Type B pancreatic cell (in vitro differentiated cells): ENCODE measurements at regions not wholly inside any gene's neighbourhood (a gene's known extent, or its start where the extent isn't known, plus 50 kb on each side); places are given as distances from the start of the nearest gene placed in this dataset.
"Not testable (repeated sequence)": the region's sequence is repeated elsewhere in the genome, so short reads cannot be mapped to it uniquely, and the experiment has no call there.

Experiments
- DNase-seq: peaks from one replicate; pipeline ENCODE4 v3.0.0; 2021; ENCODE audit warnings: mixed read lengths; ENCODE audit not compliant: unreplicated experiment; ENCODE audit errors: extremely low spot score
- H3K27ac Mint-ChIP-seq: 2 replicates; pipeline ENCODE4 v1.8.0; 2021; ENCODE audit warnings: mild to moderate bottlenecking, mixed read lengths
- H3K27me3 Mint-ChIP-seq: 2 replicates; pipeline ENCODE4 v1.8.0; 2021; ENCODE audit warnings: mixed read lengths
- H3K36me3 Mint-ChIP-seq: 2 replicates; pipeline ENCODE4 v1.8.0; 2021; ENCODE audit warnings: mixed read lengths
- H3K4me1 Mint-ChIP-seq: one replicate; pipeline ENCODE4 v1.8.0; 2021; ENCODE audit warnings: mixed read lengths; ENCODE audit not compliant: unreplicated experiment
- H3K4me3 Mint-ChIP-seq: 2 replicates; pipeline ENCODE4 v1.8.0; 2021; ENCODE audit warnings: mild to moderate bottlenecking, mixed read lengths
- H3K9me3 Mint-ChIP-seq: 2 replicates; pipeline ENCODE4 v1.8.0; 2021; ENCODE audit warnings: mixed read lengths
- TF ChIP-seq, protein P1 (sequence below): fragments of 200-600 bp; sonication (generic); conservative IDR thresholded peaks from 2 replicates; pipeline ENCODE4 v1.5.0; 2021; ENCODE audit warnings: antibody characterized with exemption, mild to moderate bottlenecking

DNA sequence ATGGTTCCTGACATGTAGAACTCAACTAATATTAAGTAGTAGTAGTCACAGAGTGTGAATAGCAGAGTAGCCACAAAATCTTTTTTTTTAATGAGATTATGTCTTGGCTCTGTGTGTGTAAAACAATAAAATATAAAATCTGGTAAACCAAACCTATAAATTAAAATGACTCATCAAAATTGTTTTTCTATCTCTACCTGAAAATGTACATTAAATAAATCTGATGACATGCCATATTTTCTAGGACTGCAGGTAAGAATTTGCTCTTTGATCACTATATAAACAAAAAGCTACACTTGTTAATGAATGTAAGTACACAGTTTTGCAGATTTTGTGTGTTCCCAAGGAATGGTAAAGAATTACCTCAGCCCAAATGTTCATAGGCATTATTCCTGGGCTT, 1231.5 kb downstream of the JRKL start:
- Mint-ChIP-seq H3K4me1 (no peaks in the 10 kb centered on the region), H3K36me3 (no peaks in the 10 kb centered on the region), H3K4me3 (no peak overlapping the region), H3K27me3 (no peaks in the 10 kb centered on the region), H3K9me3 (peaks cover 5% of the 10 kb centered on the region), H3K27ac (no peak overlapping the region)
- TF ChIP-seq, protein P1, sequence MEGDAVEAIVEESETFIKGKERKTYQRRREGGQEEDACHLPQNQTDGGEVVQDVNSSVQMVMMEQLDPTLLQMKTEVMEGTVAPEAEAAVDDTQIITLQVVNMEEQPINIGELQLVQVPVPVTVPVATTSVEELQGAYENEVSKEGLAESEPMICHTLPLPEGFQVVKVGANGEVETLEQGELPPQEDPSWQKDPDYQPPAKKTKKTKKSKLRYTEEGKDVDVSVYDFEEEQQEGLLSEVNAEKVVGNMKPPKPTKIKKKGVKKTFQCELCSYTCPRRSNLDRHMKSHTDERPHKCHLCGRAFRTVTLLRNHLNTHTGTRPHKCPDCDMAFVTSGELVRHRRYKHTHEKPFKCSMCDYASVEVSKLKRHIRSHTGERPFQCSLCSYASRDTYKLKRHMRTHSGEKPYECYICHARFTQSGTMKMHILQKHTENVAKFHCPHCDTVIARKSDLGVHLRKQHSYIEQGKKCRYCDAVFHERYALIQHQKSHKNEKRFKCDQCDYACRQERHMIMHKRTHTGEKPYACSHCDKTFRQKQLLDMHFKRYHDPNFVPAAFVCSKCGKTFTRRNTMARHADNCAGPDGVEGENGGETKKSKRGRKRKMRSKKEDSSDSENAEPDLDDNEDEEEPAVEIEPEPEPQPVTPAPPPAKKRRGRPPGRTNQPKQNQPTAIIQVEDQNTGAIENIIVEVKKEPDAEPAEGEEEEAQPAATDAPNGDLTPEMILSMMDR = no peak
- DNase-seq = no peak

DNA sequence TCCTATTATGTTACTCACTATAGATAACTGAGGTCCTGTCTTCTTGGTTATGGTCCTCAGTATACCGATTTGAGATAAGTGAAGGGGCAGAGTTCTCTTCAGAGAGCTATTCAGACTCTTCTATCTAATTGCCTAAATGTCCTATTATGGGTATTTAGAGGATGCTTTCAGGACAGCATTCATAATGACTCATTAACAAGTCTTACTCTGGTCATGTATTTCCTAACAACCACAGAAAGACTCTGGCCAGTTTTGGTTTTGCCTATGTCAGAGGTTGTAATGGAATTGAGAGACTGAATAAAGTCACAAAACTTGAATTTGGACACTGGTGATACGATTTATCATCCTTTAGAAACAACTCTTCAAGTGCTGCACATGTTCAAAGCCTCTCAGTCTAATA, 1233.0 kb downstream of the JRKL start:
- Mint-ChIP-seq H3K4me1 (no peaks in the 10 kb centered on the region), H3K27me3 (no peaks in the 10 kb centered on the region), H3K4me3 (no peak overlapping the region), H3K27ac (no peak overlapping the region), H3K9me3 (no peaks in the 10 kb centered on the region), H3K36me3 (no peaks in the 10 kb centered on the region)
- TF ChIP-seq, protein P1 = no peak
- DNase-seq = no peak

DNA sequence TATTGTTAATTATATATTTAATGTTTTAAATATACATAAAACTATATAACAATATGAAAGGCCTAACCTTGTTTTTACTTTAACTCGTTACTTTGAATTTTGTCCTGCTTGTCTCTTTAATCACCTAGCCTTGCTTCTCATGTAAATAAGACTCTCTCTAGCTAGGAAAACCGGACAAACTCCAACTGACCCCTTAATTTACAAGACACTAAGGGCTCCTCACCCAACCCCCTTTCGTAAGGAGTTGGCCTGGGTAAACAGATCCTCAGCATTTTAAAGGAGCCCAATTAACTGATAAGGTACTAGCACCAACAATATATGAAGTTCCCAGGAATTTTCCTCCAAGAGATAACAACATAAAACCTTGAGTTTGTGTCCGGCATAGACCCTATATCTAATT, 1246.9 kb downstream of the JRKL start:
- H3K4me1 Mint-ChIP-seq, H3K4me3 Mint-ChIP-seq, H3K27ac Mint-ChIP-seq: not testable (repeated sequence)

GRCh38 chr11:97637701-97638100, 1247.9 kb downstream of the JRKL start:
- Mint-ChIP-seq H3K4me1 (no peaks in the 10 kb centered on the region), H3K4me3 (no peak overlapping the region), H3K27ac (no peak overlapping the region), H3K36me3 (peaks cover 4% of the 10 kb centered on the region), H3K9me3 (no peaks in the 10 kb centered on the region), H3K27me3 (no peaks in the 10 kb centered on the region)
- DNase-seq = no peak
- TF ChIP-seq, protein P1 = no peak

More for the DNA sequence above, 1246.9 kb downstream of the JRKL start:
- H3K9me3 Mint-ChIP-seq, H3K27me3 Mint-ChIP-seq, H3K36me3 Mint-ChIP-seq, DNase-seq: not testable (repeated sequence)

- no peak for DNase-seq
- Mint-ChIP-seq H3K9me3 (no peaks in the 10 kb centered on the region), H3K27ac (no peak overlapping the region), H3K4me3 (no peak overlapping the region), H3K27me3 (no peaks in the 10 kb centered on the region), H3K4me1 (no peaks in the 10 kb centered on the region), H3K36me3 (peaks cover 4% of the 10 kb centered on the region)
- TF ChIP-seq, protein P1 = no peak
Observed at GRCh38 chr11:97638641-97639224, 1248.9 kb downstream of the JRKL start.

GRCh38 chr11:97641988-97642387, 1252.2 kb downstream of the JRKL start:
- no peak overlapping the region for H3K4me3 Mint-ChIP-seq
- no peaks in the 10 kb centered on the region for H3K9me3 Mint-ChIP-seq
- DNase-seq = no peak
- no peaks in the 10 kb centered on the region for H3K27me3 Mint-ChIP-seq
- H3K4me1 Mint-ChIP-seq = no peaks in the 10 kb centered on the region
- peaks cover 4% of the 10 kb centered on the region for H3K36me3 Mint-ChIP-seq
- H3K27ac Mint-ChIP-seq = no peak overlapping the region
- TF ChIP-seq, protein P1 = no peak
